GM12878 (cell line): ENCODE measurements at regions not wholly inside any gene's neighbourhood (a gene's known extent, or its start where the extent isn't known, plus 50 kb on each side); places are given as distances from the start of the nearest gene placed in this dataset.

ENCODE experiments used
- ATAC-seq: fragments of 200-7000 bp; cut with Tn5 transposase; 3 replicates; pipeline ENCODE4 v1.9.1; 2020; ENCODE audit warnings: mild to moderate bottlenecking, moderate library complexity
- BruUV-seq: library from RNA; stranded (reverse); fragments of 400-500 nt; replicated peaks from 2 replicates; lab custom pipeline; 2021; lab: Mats Ljungman, UMichigan
- CTCF ChIA-PET: fragments of 300-600 bp; sonication (Branson Sonifier 250); formaldehyde crosslinking; extraction: SDS; loops from one replicate; lab custom pipeline; 2021; ENCODE audit warnings: inconsistent platforms; lab: Yijun Ruan, JAX
- POLR2A ChIA-PET: fragments of 350-600 bp; formaldehyde crosslinking; extraction: SDS; loops from one replicate; lab custom pipeline; 2021; ENCODE audit warnings: inconsistent platforms; lab: Charles Lee
- RAD21 ChIA-PET: fragments of 300-600 bp; sonication (Branson Sonifier 250); formaldehyde crosslinking; loops from one replicate; lab custom pipeline; 2023; ENCODE audit warnings: antibody characterized with exemption; ENCODE audit not compliant: unreplicated experiment; lab: Charles Lee
- SMC1A ChIA-PET: fragments of 300-600 bp; sonication (Branson Sonifier 250); formaldehyde crosslinking; loops from one replicate; lab custom pipeline; 2023; ENCODE audit not compliant: unreplicated experiment, uncharacterized antibody; lab: Charles Lee
- DNase-seq: peaks from one replicate; pipeline ENCODE4 v3.0.0-alpha.2; 2011; ENCODE audit warnings: low read depth, low spot score
- FAIRE-seq: peaks from 3 replicates; lab custom pipeline; 2011; peaks lifted over from hg19 to GRCh38; lab: Jason Lieb, UNC
- H2AFZ ChIP-seq: 2 replicates; pipeline ENCODE4 v1.6.0; 2011; ENCODE audit warnings: low read depth, low read length, control low read depth; ENCODE audit not compliant: control insufficient read depth
- H3K27ac ChIP-seq: 2 replicates; pipeline ENCODE4 v1.5.1; 2011; ENCODE audit warnings: control low read depth; ENCODE audit not compliant: control insufficient read depth, insufficient read depth
- H3K27me3 ChIP-seq, 2 experiments: replicated peaks in 1 of 2; 2 replicates each; pipeline versions ENCODE4 v1.6.0 to v1.6.1; 2011; ENCODE audit warnings: low read length in 1 of 2; ENCODE audit not compliant: control insufficient read depth in 2 of 2, insufficient read depth in 2 of 2
- H3K36me3 ChIP-seq, 2 experiments: 2 replicates each; pipeline ENCODE4 v1.5.1; 2011; ENCODE audit warnings: low read length in 1 of 2; ENCODE audit not compliant: control insufficient read depth in 2 of 2, insufficient read depth in 2 of 2
- H3K4me1 ChIP-seq: 2 replicates; pipeline ENCODE4 v1.6.1; 2011; ENCODE audit warnings: mild to moderate bottlenecking, low read length, moderate library complexity, mixed read lengths; ENCODE audit not compliant: control insufficient read depth, insufficient read depth
- H3K4me2 ChIP-seq: 2 replicates; pipeline ENCODE4 v1.6.0; 2011; ENCODE audit warnings: control low read depth; ENCODE audit not compliant: control insufficient read depth, insufficient read depth
- H3K4me3 ChIP-seq: fragments of 200-600 bp; sonication (generic); 2 replicates; pipeline ENCODE4 v1.5.1; 2016
- H3K79me2 ChIP-seq: 2 replicates; pipeline ENCODE4 v1.6.0; 2011; ENCODE audit warnings: low read length; ENCODE audit not compliant: control insufficient read depth, insufficient read depth
- H3K9ac ChIP-seq: 2 replicates; pipeline ENCODE4 v1.8.0; 2011; ENCODE audit warnings: low read length, control low read depth, mixed read lengths; ENCODE audit not compliant: control insufficient read depth, insufficient read depth
- H3K9me3 ChIP-seq: replicated peaks from 3 replicates; pipeline ENCODE4 v1.5.1; 2011; ENCODE audit warnings: mild to moderate bottlenecking, low read length; ENCODE audit not compliant: control insufficient read depth, insufficient read depth
- H4K20me1 ChIP-seq: 2 replicates; pipeline ENCODE4 v1.6.0; 2011; ENCODE audit not compliant: control insufficient read depth, insufficient read depth
- ATF2 ChIP-seq: IDR thresholded peaks from 2 replicates; pipeline ENCODE4 v1.6.1; 2012; ENCODE audit warnings: low read length, inconsistent platforms
- CEBPB ChIP-seq, 2 experiments: fragments of 150-350 bp in 1 of 2; IDR thresholded peaks; 2 replicates each; pipeline ENCODE4 v1.6.1; 2012 to 2014; ENCODE audit warnings: low read depth in 2 of 2, low read length in 2 of 2, borderline replicate concordance in 1 of 2, inconsistent platforms in 1 of 2
- E4F1 ChIP-seq: fragments of 450-650 bp; IDR thresholded peaks from 2 replicates; pipeline ENCODE4 v1.6.1; 2018; ENCODE audit warnings: borderline replicate concordance, mild to moderate bottlenecking; ENCODE audit not compliant: partially characterized antibody
- EGR1 ChIP-seq, 2 experiments: IDR thresholded peaks; 1 replicate in 1 of 2; 2 replicates in 1 of 2; pipeline ENCODE4 v1.6.1; 2011 to 2012; ENCODE audit warnings: low read depth in 2 of 2, low read length in 2 of 2, borderline replicate concordance in 1 of 2, mild to moderate bottlenecking in 1 of 2, moderate library complexity in 1 of 2
- GABPA ChIP-seq: IDR thresholded peaks from 2 replicates; pipeline ENCODE4 v1.6.1; 2014; ENCODE audit warnings: antibody characterized with exemption, low read depth, mild to moderate bottlenecking, inconsistent platforms
- NR2C2 ChIP-seq: IDR thresholded peaks from 2 replicates; pipeline ENCODE4 v1.6.1; 2011; ENCODE audit warnings: borderline replicate concordance, low read depth; ENCODE audit not compliant: control insufficient read depth, insufficient read length
- POLR2AphosphoS2 ChIP-seq: IDR thresholded peaks from 2 replicates; pipeline ENCODE4 v1.6.1; 2011; ENCODE audit warnings: low read depth, mild to moderate bottlenecking, low read length, improper control_type of control experiment, moderate library complexity
- SMC3 ChIP-seq: IDR thresholded peaks from 2 replicates; pipeline ENCODE4 v1.6.1; 2011; ENCODE audit warnings: low read length, improper control_type of control experiment, borderline replicate concordance
- WGBS: methylation state at CpG from one replicate; pipeline ENCODE4 v1.1.6; 2016; ENCODE audit warnings: low lambda C conversion rate; ENCODE audit not compliant: insufficient replicate concordance, insufficient coverage; ENCODE audit errors: missing lambda C conversion rate; 5-methylcytosine and 5-hydroxymethylcytosine counted together
- in situ Hi-C: fragments of 300-500 bp; cut with MboI; formaldehyde crosslinking; loops from 9 replicates; pipeline ENCODE4 v1.14.3; 2018; ENCODE audit warnings: mixed read lengths
- intact Hi-C: fragments of 100-400 bp; cut with micrococcal nuclease; formaldehyde crosslinking; loops from one replicate; pipeline ENCODE4 v1.14.2; 2022; ENCODE audit not compliant: unreplicated experiment

- no peaks in the 10 kb centered on the region for H3K4me1 ChIP-seq
- H3K79me2 ChIP-seq: no peaks in the 10 kb centered on the region
- BruUV-seq: no TSS peak
- ATAC-seq: no peak
- H3K4me3 ChIP-seq: no peak overlapping the region
- CTCF ChIA-PET: no interaction called here
- FAIRE-seq: no peak
- intact Hi-C loops (no loop called here), in situ Hi-C loops (no loop called here)
- no peak overlapping the region for H2AFZ ChIP-seq
- POLR2A ChIA-PET: no interaction called here
- DNase-seq: no peak
- H3K9ac ChIP-seq: no peak overlapping the region
- H3K4me2 ChIP-seq: no peak overlapping the region
- no peaks in the 10 kb centered on the region for H3K9me3 ChIP-seq
- SMC1A ChIA-PET: no interaction called here
- no peak overlapping the region for H3K27ac ChIP-seq
- H3K27me3 ChIP-seq: peaks cover 0 to 2% of the 10 kb centered on the region in 2 experiments; a peak in 3 of 4 replicates
- no peaks in the 10 kb centered on the region for H4K20me1 ChIP-seq
- 60% methylated on average over 11 of the region's 11 CpGs for WGBS
- RAD21 ChIA-PET: no interaction called here
- no peak for TF ChIP-seq GABPA
- no peak for TF ChIP-seq EGR1 (IDR thresholded peaks at IDR 0.05; ENCODE audit: borderline replicate concordance in 1 of 2, low read depth in 2 of 2, low read length in 2 of 2)
- no peak for TF ChIP-seq CEBPB (IDR thresholded peaks at IDR 0.05; ENCODE audit: borderline replicate concordance in 1 of 2, low read depth in 2 of 2, low read length in 2 of 2)
- TF ChIP-seq, all 136 proteins: peak for 0
- H3K36me3 ChIP-seq: no peaks in the 10 kb centered on the region
These were observed 252.1 kb downstream of the FOXD2 start for GRCh38 chr1:47689894-47690293.

- ChIA-PET SMC1A (no interaction called here), CTCF (no interaction called here), POLR2A (no interaction called here), RAD21 (no interaction called here)
- no peaks in the 10 kb centered on the region for H3K79me2 ChIP-seq
- intact Hi-C loops: no loop called here
- DNase-seq (no peak), ATAC-seq (no peak), FAIRE-seq (no peak)
- no peaks in the 10 kb centered on the region for H4K20me1 ChIP-seq
- no peaks in the 10 kb centered on the region for H3K36me3 ChIP-seq
- H2AFZ ChIP-seq: no peak overlapping the region
- no peaks in the 10 kb centered on the region for H3K4me1 ChIP-seq
- no peak overlapping the region for H3K4me3 ChIP-seq
- H3K9ac ChIP-seq: no peak overlapping the region
- no peak overlapping the region for H3K27ac ChIP-seq
- WGBS: 32% methylated on average over 15 of the region's 15 CpGs
- no TSS peak for BruUV-seq
- H3K27me3 ChIP-seq: peaks cover 0 to 2% of the 10 kb centered on the region in 2 experiments; a peak in 3 of 4 replicates
- no peaks in the 10 kb centered on the region for H3K9me3 ChIP-seq
- in situ Hi-C loops: no loop called here
- no peak overlapping the region for H3K4me2 ChIP-seq
- no peak for TF ChIP-seq ATF2
- no peak for TF ChIP-seq E4F1
- TF ChIP-seq SMC3: no peak
- TF ChIP-seq NR2C2: no peak
- no peak for TF ChIP-seq POLR2AphosphoS2
These were observed 252.8 kb downstream of the FOXD2 start for GRCh38 chr1:47690341-47691250.
